Body of pancreas (tissue), 4 donors: ENCODE measurements at regions not wholly inside any gene's neighbourhood (a gene's known extent, or its start where the extent isn't known, plus 50 kb on each side); places are given as distances from the start of the nearest gene placed in this dataset.

Experiments used
- ATAC-seq: fragments of 150-250 bp; one replicate; pipeline ENCODE4 v1.9.1; 2016
- DNase-seq, 4 donors: peaks; one replicate each; pipeline ENCODE4 v3.0.0-alpha.2; 2019
- H3K27ac ChIP-seq, 4 donors: fragments of 200-600 bp; sonication (generic); 1 replicate in 3 of 4; 2 replicates in 1 of 4; pipeline versions ENCODE4 v1.5.1 to v1.6.1; 2016 to 2019; ENCODE audit warnings: mild to moderate bottlenecking in 1 of 4, mixed read lengths in 1 of 4, moderate library complexity in 1 of 4
- H3K27me3 ChIP-seq, 2 donors: fragments of 200-600 bp; sonication (generic); one replicate each; pipeline ENCODE4 v1.6.0; 2016; ENCODE audit warnings: mild to moderate bottlenecking in 1 of 2
- H3K36me3 ChIP-seq, 2 donors: fragments of 200-600 bp; sonication (generic); replicated peaks in 1 of 2; 2 replicates each; pipeline ENCODE4 v1.5.1; 2016; ENCODE audit warnings: low read depth in 2 of 2; ENCODE audit not compliant: insufficient read depth in 1 of 2
- H3K4me1 ChIP-seq: fragments of 200-600 bp; sonication (generic); one replicate; pipeline ENCODE4 v1.6.0; 2016
- H3K4me3 ChIP-seq, 2 donors: fragments of 200-600 bp; sonication (generic); 1 replicate in 1 of 2; 2 replicates in 1 of 2; pipeline ENCODE4 v1.5.1; 2016 to 2019
- H3K9me3 ChIP-seq, 3 donors: fragments of 200-600 bp; sonication (generic); 1 replicate in 2 of 3; 2 replicates in 1 of 3; pipeline ENCODE4 v1.5.1; 2016
- CTCF ChIP-seq, 7 experiments: fragments of 450-650 bp in 4 of 7; fragments of 200-600 bp in 3 of 7; sonication (generic) in 3 of 7; IDR thresholded peaks; one replicate each; pipeline ENCODE4 v1.5.1; 2016 to 2019; ENCODE audit warnings: antibody characterized with exemption in 7 of 7
- POLR2A ChIP-seq, 3 donors: fragments of 450-650 bp; IDR thresholded peaks; one replicate each; pipeline ENCODE4 v1.6.1; 2016; ENCODE audit warnings: antibody characterized with exemption in 3 of 3, mild to moderate bottlenecking in 2 of 3
- WGBS, 2 donors: methylation state at CpG; one replicate each; pipeline ENCODE4 v1.1.5; 2017; 5-methylcytosine and 5-hydroxymethylcytosine counted together
- intact Hi-C: fragments of 100-400 bp; cut with DNase I; formaldehyde crosslinking; loops from one replicate; pipeline ENCODE4 v1.15.1; 2023

DNA sequence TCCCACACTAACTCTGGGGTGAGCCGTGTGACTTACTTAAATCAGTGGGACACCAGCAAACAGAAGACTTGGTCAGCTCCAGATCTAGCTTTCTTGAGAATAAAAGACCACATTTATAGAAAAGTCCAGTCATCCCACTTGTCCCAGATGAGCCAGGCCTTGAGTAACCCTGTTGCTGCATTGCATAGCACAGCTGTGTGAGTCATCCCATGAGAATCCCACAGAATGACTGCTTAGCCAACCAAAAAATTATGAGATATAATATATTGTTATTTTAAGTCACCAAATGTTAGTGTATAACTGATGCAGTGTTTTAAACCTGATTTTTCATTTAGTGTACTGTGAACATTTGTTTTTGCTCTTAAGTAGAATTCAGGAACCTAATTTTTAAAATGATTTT, 94.2 kb upstream of the FSHR start:
- 68 to 70% methylated on average over 1 of the region's 1 CpG for WGBS, 2 donors
- no peaks in the 10 kb centered on the region for H3K36me3 ChIP-seq
- intact Hi-C loops: no loop called here
- ATAC-seq: peak; percentile 21
- DNase-seq: peak in 1 of 4 donors; percentile 16
- H3K4me1 ChIP-seq: no peaks in the 10 kb centered on the region
- H3K27ac ChIP-seq: no peak overlapping the region
- no peaks in the 10 kb centered on the region for H3K9me3 ChIP-seq
- no peaks in the 10 kb centered on the region for H3K27me3 ChIP-seq
- TF ChIP-seq POLR2A (IDR thresholded peaks at IDR 0.05) (no peak), CTCF (IDR thresholded peaks at IDR 0.05) (no peak)
- H3K4me3 ChIP-seq: no peak overlapping the region

DNA sequence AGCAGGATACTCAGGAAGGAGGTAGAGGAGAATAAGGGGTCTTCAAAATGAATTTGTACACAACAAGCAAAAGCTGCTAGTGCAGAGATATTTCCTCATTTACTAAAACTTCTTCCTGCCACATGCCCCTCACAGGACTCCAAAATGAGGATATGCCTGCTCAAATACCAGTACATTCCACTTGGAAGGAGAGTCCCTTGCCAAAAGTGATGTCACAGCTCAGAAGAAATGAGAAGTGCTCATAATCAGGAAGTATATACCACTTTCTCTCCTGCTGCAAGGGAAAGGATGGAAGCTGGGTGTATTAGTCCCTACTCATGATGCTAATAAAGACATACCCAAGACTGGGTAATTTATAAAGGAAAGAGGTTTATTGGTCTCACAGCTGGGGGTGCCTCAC, 87.7 kb upstream of the FSHR start:
- no peak overlapping the region for H3K27ac ChIP-seq
- no peak for DNase-seq
- intact Hi-C loops: no loop called here
- H3K36me3 ChIP-seq: no peaks in the 10 kb centered on the region
- no peak overlapping the region for H3K4me3 ChIP-seq
- no peaks in the 10 kb centered on the region for H3K9me3 ChIP-seq
- no peak for TF ChIP-seq CTCF (IDR thresholded peaks at IDR 0.05)
- no peak for TF ChIP-seq POLR2A (IDR thresholded peaks at IDR 0.05)
- no peak for ATAC-seq
- H3K27me3 ChIP-seq: no peaks in the 10 kb centered on the region
- no peaks in the 10 kb centered on the region for H3K4me1 ChIP-seq

DNA sequence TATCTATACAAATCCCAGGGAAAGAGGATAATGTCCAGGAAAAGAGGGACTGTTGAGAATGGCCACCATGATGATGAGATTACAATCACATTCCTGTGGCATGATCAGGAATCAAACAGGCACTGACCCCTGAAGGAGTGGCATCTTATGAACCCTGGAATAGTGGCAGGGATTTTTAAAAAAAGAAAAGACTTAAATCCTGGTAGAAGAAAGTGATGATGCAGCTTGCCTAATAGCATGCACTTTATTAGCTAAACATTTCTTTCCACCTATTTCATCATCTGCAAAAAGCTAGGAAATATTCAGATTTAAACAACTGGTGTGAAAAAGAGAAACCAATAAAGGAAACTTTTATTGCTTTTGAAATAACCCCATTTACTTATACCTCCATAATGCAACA, 87.2 kb upstream of the FSHR start:
- no peaks in the 10 kb centered on the region for H3K9me3 ChIP-seq
- intact Hi-C loops: no loop called here
- ATAC-seq: no peak
- H3K27ac ChIP-seq: no peak overlapping the region
- DNase-seq: no peak
- H3K4me3 ChIP-seq: no peak overlapping the region
- TF ChIP-seq POLR2A (IDR thresholded peaks at IDR 0.05) (no peak), CTCF (IDR thresholded peaks at IDR 0.05) (no peak)
- no peaks in the 10 kb centered on the region for H3K27me3 ChIP-seq
- H3K4me1 ChIP-seq: no peaks in the 10 kb centered on the region
- H3K36me3 ChIP-seq: no peaks in the 10 kb centered on the region

- intact Hi-C loops: no loop called here
- WGBS, 2 donors: 10 to 24% methylated on average over 3 of the region's 3 CpGs
- Histone ChIP-seq H3K27me3 (no peaks in the 10 kb centered on the region), H3K36me3 (no peaks in the 10 kb centered on the region), H3K4me1 (no peaks in the 10 kb centered on the region), H3K9me3 (no peaks in the 10 kb centered on the region), H3K27ac (no peak overlapping the region), H3K4me3 (no peak overlapping the region)
- no peak for ATAC-seq
- no peak for TF ChIP-seq CTCF (IDR thresholded peaks at IDR 0.05)
- no peak for TF ChIP-seq POLR2A (IDR thresholded peaks at IDR 0.05)
- DNase-seq: no peak
Measured at GRCh38 chr2:49240608-49241007, 86.3 kb upstream of the FSHR start.

DNA sequence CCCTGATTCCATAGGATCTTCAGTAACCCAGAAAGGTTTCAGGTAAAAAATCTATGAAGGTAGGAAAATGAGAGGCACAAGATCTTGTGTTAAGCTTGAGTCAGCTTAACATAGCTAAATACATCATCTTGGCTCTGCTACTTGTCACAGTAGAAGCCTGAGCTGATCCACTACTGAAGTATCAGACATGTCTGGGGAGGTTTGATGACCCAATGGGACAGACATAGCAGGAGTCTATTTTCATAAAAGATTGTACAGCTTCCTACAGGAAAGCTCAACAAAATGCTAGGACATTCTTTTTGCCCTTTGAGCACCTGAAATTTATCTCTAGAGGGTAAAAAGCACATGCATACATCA, 84.3 kb upstream of the FSHR start:
- no peak for ATAC-seq
- Histone ChIP-seq H3K27me3 (no peaks in the 10 kb centered on the region), H3K4me1 (no peaks in the 10 kb centered on the region), H3K27ac (no peak overlapping the region), H3K9me3 (no peaks in the 10 kb centered on the region), H3K36me3 (no peaks in the 10 kb centered on the region), H3K4me3 (no peak overlapping the region)
- intact Hi-C loops: no loop called here
- no peak for TF ChIP-seq POLR2A (IDR thresholded peaks at IDR 0.05)
- no peak for TF ChIP-seq CTCF (IDR thresholded peaks at IDR 0.05)
- no peak for DNase-seq
